GM21528 (cell line): ENCODE measurements at regions not wholly inside any gene's neighbourhood (a gene's known extent, or its start where the extent isn't known, plus 50 kb on each side); places are given as distances from the start of the nearest gene placed in this dataset.

Experiments used
- ATAC-seq: cut with Tn5 transposase; IDR thresholded peaks from one replicate; pipeline ENCODE4 v1.9.1; 2021; ENCODE audit warnings: mild to moderate bottlenecking, moderate library complexity; ENCODE audit not compliant: unreplicated experiment, low FRiP score

DNA sequence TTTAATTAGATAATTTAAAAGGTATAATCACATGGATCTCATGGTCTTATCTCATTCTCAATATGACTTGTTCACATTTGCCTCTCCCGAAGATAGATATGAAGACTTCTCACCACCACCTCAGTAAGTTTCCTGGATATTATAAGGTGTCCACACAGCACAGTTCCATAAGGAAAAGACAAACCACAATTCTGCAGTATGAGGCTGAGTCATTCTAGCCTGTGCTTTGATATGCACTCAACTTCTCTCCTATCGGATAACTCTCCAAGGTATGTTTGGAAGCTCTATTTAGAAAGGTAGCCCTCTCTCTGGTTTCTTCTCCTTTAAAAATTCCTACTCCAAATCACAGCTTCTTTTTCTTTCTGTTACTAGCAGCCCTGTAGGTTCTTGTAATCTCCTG lies 612.8 kb downstream of the ZPLD1 start:
- ATAC-seq, result no peak

DNA sequence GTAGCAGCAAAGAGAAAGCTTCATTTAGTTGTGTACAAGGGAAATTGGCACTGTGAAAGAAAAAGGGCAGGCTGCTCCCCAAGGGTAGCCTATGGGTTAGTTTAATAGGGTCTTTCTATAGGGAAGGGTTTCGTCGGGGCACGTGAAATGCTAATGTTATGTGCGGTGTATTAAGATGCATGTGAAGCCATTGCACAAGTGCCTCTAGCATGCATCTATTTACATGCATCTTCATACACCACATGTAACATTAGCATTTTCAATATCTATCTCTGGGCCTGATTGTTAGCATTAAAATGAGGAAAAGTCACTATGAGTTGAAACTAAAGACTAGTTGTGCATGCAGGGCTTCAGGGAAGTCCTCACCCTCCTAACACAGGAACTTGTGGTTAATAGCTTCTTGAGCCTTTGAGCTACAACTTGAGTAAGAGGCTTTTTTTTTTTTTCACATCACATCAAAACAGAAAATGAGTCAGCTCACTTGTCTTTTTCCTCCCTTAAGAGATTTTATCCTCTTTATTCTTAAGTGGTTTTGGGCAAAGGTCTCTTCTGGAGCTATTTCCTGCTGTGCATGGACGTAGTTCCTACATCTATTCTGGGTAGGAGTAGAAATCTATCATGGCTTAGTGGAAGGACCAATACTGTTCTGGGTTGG lies 613.4 kb downstream of the ZPLD1 start:
- no peak for ATAC-seq

DNA sequence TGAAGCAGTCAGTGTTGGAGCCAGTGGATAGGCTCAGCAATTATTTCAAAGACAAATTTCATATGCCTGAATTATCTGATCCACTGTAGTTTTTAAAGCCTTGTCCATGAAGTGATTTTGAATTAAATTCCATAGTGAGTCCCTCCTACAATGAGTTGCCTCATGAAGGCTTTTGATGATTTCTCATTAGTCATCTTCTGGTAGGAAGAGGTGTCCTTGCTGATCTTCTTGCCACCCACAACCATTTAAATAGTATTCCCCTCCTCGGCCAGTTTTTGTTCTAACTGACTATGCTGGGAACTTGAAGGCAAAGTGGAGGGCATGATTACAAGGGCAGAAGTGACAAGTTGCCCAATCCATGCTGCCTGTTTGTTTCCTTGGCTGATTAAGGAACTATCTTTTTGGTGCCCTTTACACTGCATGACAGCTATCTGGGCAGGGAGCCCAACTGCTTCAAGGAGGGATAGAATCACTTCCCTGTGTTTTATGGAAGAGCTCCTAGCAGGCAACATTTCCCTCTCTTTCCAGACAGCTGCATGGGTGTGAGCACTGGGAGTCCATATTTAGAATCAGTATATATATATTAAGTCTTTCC lies 617.5 kb downstream of the ZPLD1 start:
- ATAC-seq, result no peak

DNA sequence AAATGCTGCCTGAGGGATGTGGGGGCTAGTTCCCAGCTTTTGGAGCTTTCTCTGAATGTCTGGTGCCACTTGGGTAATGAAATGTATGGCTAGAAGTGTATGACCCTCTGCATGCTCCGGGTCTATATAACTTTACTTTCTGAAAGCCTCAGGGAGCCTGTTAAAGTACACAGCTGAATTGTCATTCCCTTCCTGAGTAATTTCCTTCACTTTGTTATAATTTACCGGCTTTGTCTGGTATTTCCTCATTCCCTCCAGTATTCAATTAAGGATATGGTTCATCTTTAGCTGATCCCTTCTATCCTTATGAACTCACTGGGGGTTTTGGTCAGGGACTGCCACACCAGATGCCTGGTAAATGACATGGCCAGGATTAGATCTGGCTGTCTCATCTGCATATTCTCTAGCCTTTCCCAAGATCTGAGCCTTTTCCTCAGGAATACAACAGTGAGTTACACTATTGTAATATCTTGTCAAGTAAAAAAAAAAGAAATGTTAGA lies 620.3 kb downstream of the ZPLD1 start:
- ATAC-seq, result no peak

DNA sequence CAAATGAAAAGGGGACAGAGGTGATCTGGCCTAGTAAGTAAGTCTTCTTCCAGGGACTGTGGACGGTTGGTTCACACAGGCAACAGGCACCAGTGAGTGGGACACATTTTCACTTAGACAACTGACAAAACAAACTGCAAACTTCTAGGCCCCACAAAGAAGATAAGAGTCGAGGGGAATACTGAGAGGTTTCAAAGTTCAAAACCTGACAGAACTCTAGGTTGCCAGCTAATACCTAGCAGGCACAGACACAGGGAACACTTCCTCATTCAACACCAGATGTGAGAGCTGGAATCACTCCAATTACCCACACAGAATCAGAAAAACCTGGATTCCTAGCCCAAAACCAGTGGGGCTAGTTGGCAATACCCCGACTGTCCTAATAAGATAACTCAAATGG lies 621.7 kb downstream of the ZPLD1 start:
- no peak for ATAC-seq

- no peak for ATAC-seq
Measured at GRCh38 chr3:103057003-103057402, 622.2 kb downstream of the ZPLD1 start.

GRCh38 chr3:103057487-103057886 lies 622.7 kb downstream of the ZPLD1 start:
- no peak for ATAC-seq

- ATAC-seq, result no peak
Measured at GRCh38 chr3:103059432-103059831, 624.6 kb downstream of the ZPLD1 start.

DNA sequence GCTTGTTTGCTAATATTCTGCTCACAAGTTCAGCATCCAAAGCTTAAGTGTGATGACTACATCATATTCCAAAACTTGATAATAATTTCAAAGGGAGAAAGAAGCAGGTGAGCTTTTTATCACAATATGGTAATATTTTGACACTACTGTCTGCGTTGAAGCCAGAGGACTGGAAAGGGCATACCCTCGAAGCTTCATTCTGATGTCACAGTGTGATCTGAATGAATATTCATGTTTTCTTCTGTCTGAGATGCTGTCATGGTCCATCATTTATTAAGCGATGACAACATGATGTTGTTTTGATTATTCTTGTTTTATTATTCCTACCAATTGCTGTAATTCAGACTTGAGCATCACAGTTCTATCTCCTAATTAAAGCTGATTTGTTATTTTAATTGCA lies 625.4 kb downstream of the ZPLD1 start:
- no peak for ATAC-seq

- no peak for ATAC-seq
Measured at GRCh38 chr3:103067963-103068362, 633.1 kb downstream of the ZPLD1 start.

DNA sequence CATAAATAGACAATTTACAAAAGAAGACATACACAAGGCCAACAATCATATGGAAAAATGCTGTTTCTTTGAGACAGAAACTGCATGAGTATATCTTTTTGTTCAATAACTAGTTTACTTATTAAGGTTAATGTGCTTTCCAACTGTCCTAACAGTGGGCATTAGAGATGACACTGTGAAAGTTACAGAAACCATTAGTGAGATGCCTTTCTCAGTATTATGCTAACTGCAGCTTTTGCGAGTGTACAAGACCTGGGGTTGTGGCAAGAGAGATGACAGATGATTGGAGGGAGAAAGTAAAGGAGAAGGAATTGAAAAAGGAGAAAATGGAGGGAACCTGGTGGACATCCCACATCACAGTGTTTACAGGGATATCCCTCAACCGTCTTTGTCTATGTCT lies 640.5 kb downstream of the ZPLD1 start:
- no peak for ATAC-seq

DNA sequence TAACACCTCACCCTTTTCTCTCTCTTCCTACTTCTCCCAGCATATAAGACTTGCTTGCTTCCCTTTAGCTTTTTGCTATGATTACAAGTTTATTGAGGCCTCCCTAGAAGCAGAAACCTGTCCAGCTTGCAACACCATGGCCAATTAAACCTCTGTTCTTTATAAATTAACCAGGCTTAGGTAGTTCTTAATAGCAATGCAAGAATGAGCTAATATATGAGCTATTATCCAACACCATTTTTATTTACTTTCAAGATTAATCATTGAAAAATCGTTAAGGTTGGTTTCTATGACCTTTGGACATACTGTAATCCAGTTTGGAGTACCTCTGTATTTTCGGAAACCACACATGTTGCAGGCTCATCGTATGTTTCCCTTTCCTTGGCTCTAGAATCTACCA lies 643.1 kb downstream of the ZPLD1 start:
- ATAC-seq, result no peak

GRCh38 chr3:103082501-103082900 lies 647.7 kb downstream of the ZPLD1 start:
- no peak for ATAC-seq

DNA sequence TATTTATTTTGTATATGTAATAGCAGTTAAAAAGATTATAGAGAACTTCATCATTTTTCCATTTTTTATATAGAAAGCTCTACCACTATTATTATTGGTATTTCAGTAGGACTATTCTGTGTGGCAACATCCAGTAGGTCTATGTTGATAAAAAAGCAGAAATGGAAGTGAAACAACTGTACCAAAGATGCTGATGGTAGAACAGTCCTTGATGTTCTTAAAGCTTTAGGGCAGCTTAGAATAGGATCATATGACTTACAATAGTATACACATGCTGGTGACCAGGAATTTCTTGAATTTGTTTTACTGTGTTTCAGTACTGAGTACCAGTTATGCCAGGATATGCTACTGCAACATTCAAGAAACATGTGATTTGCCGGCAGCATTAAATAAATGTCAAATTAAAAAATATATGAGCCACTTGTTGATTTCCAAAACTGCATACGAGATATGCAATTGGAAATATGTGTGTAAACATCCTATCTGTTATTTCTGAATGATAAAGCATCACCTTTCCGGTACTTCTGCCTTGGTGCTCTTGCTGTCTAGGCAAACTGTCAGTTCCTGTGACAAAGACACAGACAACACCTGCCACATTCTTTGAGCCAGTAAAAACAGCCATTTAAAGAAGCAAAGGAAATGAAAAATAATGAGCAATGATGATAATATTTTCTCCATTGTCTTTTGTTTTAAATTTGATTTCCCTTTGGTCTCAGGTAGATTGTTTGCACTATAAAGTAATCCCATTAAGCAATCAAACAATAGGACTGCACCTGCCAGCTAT lies 649.2 kb downstream of the ZPLD1 start:
- no peak for ATAC-seq

DNA sequence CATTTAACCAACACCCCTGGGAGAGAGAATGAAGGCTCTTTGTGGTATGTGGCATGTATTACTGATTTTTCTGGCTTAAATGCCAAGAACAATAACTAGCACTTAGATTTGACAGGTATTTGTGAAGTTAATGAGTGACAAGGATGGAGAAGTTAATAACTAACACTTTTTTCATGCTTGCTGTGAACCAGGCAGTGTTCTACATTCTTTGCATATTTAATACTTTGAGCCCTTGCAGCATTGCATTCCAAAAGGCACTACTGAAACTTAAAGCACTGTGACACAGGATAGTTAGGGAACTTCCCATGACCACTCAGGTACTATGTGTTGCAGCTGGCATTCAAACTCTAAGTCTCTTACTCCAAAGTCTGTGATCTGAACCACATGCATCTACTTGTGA lies 650.6 kb downstream of the ZPLD1 start:
- peak; percentile 72 for ATAC-seq

DNA sequence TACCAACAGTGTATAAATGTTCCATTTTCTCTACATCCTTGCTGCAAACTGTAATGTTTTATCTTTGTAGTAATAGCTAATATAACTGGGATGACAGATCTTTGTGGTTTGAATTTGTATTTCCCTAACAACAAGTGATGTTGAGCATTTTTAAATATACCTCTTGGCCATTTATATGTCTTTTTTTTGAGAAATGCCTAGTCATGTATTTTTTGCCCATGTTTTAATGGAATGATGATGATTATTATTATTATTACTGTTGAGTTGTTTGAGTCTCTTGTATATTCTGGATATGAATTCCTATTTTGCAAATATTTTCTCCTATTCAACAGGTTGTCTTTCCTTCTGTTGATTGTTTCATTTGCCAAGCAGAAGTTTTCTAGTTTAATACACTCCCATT lies 654.9 kb downstream of the ZPLD1 start:
- ATAC-seq, result no peak

DNA sequence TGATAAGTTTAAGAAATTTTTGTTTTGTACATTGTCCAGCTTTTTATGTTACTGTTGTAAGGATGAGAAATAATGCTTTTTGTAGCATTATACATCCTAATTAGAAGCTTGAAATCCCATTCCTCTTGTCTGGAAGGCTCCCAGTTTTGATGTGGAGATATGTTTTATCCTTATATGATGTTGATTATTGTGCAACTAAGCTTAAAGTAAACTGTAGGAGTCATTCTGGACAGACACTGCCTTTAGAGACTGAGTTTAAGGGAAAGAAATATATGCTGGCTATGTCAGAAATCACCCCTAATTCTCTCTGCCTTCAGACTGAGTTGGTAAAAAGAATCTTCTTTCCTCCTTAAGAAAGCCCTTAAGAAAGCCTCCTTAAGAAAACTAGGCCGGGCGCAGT lies 670.4 kb downstream of the ZPLD1 start:
- no peak for ATAC-seq

DNA sequence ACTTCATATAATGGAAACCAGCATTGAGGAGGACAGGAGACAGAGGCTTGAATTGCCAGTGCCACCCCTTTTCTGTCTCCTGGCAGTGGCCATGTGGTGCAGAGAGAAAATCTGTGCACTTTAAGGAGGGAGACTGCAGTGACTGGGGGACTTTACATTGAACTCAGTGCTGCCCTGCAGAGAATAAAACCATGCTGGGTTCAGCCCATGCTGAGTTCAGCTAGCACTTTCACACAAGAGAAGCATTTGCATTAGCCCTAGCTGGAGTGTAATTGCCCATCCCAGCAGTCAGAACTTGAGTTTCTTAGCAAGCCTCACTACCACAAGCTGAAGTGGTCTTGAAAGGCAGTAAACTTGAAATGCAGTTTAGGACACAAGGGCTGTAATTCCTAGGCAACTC lies 677.5 kb downstream of the ZPLD1 start:
- ATAC-seq, result no peak

DNA sequence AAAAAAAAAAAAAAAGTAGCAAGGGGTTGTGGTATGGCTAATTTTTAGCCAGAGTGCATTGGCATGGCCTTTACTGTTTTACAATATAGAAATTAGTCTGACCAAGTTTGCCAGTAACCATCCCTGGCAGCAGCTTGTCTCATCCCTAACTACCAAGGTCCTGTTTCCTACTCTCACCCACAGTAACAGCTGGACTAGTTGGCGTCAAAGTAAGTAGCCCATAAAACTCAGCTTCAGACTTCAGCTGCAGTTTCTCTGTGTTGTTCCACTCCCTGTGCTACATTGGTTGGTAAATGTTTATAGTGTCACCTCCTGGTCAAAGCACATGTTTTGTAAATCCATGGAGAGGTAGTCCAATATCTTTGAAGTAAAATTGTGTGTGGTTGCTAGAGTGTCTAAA lies 691.3 kb downstream of the ZPLD1 start:
- ATAC-seq, result no peak

DNA sequence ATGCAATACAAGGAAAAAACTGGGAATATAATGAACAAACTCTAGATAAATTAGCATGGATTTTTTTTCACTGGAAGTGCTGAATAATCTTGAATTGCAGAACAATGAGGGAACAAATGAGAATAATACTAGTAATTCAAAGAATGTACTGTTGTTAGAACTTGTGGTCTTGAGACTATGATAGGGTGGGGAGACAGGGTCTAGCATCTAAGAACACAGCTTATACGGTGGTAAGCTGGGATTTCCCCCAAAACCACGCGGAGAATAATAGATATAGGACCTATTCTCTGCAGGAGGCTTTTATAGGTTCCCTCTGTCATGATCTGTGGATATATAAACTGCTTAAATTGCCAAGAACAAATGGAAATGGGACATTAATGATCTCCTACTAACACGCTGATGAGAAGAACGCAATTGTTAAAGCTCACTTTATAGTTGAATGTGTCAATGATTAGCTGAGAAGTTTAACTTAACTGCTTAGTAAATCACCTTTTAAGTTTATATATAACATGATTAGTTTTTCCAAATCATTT lies 692.3 kb downstream of the ZPLD1 start:
- peak; percentile 52 for ATAC-seq

GRCh38 chr3:103127737-103128136 lies 692.9 kb downstream of the ZPLD1 start:
- ATAC-seq, result peak; percentile 89
